H1 (cell line): ENCODE measurements at regions not wholly inside any gene's neighbourhood (a gene's known extent, or its start where the extent isn't known, plus 50 kb on each side); places are given as distances from the start of the nearest gene placed in this dataset.
"Not testable (repeated sequence)": the region's sequence is repeated elsewhere in the genome, so short reads cannot be mapped to it uniquely, and the experiment has no call there.

Experiments used
- CTCF ChIA-PET: fragments of 300-600 bp; sonication (Branson Sonifier 250); formaldehyde crosslinking; loops from one replicate; lab custom pipeline; 2021; ENCODE audit not compliant: partially characterized antibody; lab: Charles Lee
- POLR2A ChIA-PET: fragments of 300-600 bp; sonication (Branson Sonifier 250); formaldehyde crosslinking; loops from one replicate; lab custom pipeline; 2021; ENCODE audit warnings: inconsistent platforms; ENCODE audit not compliant: partially characterized antibody; lab: Charles Lee
- DNase-seq, 2 experiments: peaks; one replicate each; pipeline versions ENCODE4 v3.0.0 to v3.0.0-alpha.2; 2010 to 2022; ENCODE audit warnings: low spot score in 2 of 2, low read depth in 1 of 2, mixed read lengths in 1 of 2
- FAIRE-seq: peaks from 2 replicates; lab custom pipeline; 2011; peaks lifted over from hg19 to GRCh38; lab: Jason Lieb, UNC
- H2AFZ ChIP-seq: 2 replicates; pipeline ENCODE4 v1.8.1; 2012; ENCODE audit warnings: low read length, inconsistent platforms
- H2AK5ac ChIP-seq: 2 replicates; pipeline ENCODE4 v1.6.1; 2013; ENCODE audit warnings: low read depth, low read length
- H2BK120ac ChIP-seq: replicated peaks from 2 replicates; pipeline ENCODE3; 2013; ENCODE audit warnings: low read depth, low read length, inconsistent platforms
- H2BK12ac ChIP-seq: 2 replicates; pipeline ENCODE4 v1.6.1; 2013; ENCODE audit warnings: low read depth, low read length
- H2BK15ac ChIP-seq: 2 replicates; pipeline ENCODE4 v1.6.1; 2013; ENCODE audit warnings: low read length
- H2BK20ac ChIP-seq: 2 replicates; pipeline ENCODE4 v1.6.1; 2013; ENCODE audit warnings: low read length
- H2BK5ac ChIP-seq: 2 replicates; pipeline ENCODE4 v1.6.1; 2013; ENCODE audit warnings: low read depth, low read length
- H3K14ac ChIP-seq: 2 replicates; pipeline ENCODE4 v1.6.1; 2013; ENCODE audit warnings: inconsistent platforms; ENCODE audit not compliant: insufficient read length
- H3K18ac ChIP-seq: 2 replicates; pipeline ENCODE4 v1.6.1; 2013; ENCODE audit warnings: low read length; ENCODE audit errors: extremely low read depth
- H3K23ac ChIP-seq: 2 replicates; pipeline ENCODE4 v1.6.1; 2013; ENCODE audit warnings: inconsistent platforms; ENCODE audit not compliant: insufficient read length
- H3K23me2 ChIP-seq: 2 replicates; pipeline ENCODE4 v1.6.1; 2013; ENCODE audit warnings: low read depth, low read length
- H3K27ac ChIP-seq: 2 replicates; pipeline ENCODE4 v1.6.1; 2011; ENCODE audit warnings: low read depth, low read length, inconsistent platforms
- H3K27me3 ChIP-seq, 4 experiments: replicated peaks in 1 of 4; 1 replicate in 1 of 4; 2 replicates in 3 of 4; pipeline versions ENCODE4 v1.6.1 to v1.8.1; 2011 to 2013; ENCODE audit warnings: low read length in 3 of 4, mild to moderate bottlenecking in 3 of 4, inconsistent platforms in 2 of 4, mixed read lengths in 2 of 4, moderate library complexity in 1 of 4; ENCODE audit not compliant: control insufficient read depth in 3 of 4, insufficient read depth in 3 of 4; ENCODE audit errors: extremely low read depth in 1 of 4
- H3K36me3 ChIP-seq, 4 experiments: 2 replicates each; pipeline versions ENCODE4 v1.6.1 to v1.8.1; 2011 to 2013; ENCODE audit warnings: mild to moderate bottlenecking in 4 of 4, low read length in 3 of 4, moderate library complexity in 2 of 4, control low read depth in 1 of 4, inconsistent platforms in 1 of 4; ENCODE audit not compliant: insufficient read depth in 4 of 4, control insufficient read depth in 2 of 4
- H3K4ac ChIP-seq: replicated peaks from 2 replicates; pipeline ENCODE3; 2013; ENCODE audit warnings: low read length, low read depth, mixed read lengths, inconsistent platforms; ENCODE audit not compliant: insufficient read length
- H3K4me1 ChIP-seq, 4 experiments: replicated peaks in 1 of 4; 1 replicate in 1 of 4; 2 replicates in 3 of 4; pipeline versions ENCODE4 v1.6.1 to v1.8.1; 2011 to 2013; ENCODE audit warnings: low read length in 3 of 4, inconsistent platforms in 2 of 4, mixed read lengths in 1 of 4; ENCODE audit not compliant: insufficient read depth in 4 of 4, control insufficient read depth in 3 of 4
- H3K4me2 ChIP-seq, 2 experiments: 2 replicates each; pipeline versions ENCODE4 v1.6.1 to v1.8.1; 2011 to 2013; ENCODE audit warnings: low read depth in 2 of 2, low read length in 2 of 2, control low read depth in 1 of 2, inconsistent platforms in 1 of 2, mild to moderate bottlenecking in 1 of 2; ENCODE audit not compliant: insufficient read depth in 1 of 2
- H3K4me3 ChIP-seq, 4 experiments: fragments of 200-600, 300-600 bp in 1 of 4; sonication (generic), shearing (Covaris generic), sonication (Bioruptor Twin) in 1 of 4; 2 replicates each; pipeline versions ENCODE4 v1.5.1 to v1.8.1; 2011 to 2016; ENCODE audit warnings: low read length in 4 of 4, low read depth in 3 of 4, control low read depth in 2 of 4, inconsistent platforms in 2 of 4, mild to moderate bottlenecking in 2 of 4, mixed read lengths in 1 of 4, moderate library complexity in 1 of 4; ENCODE audit not compliant: insufficient read depth in 2 of 4; ENCODE audit errors: extremely low read depth in 1 of 4
- H3K56ac ChIP-seq: replicated peaks from 2 replicates; pipeline ENCODE3; 2013; ENCODE audit warnings: low read depth, mild to moderate bottlenecking, mixed read lengths, low read length, inconsistent platforms; ENCODE audit not compliant: insufficient read length
- H3K79me1 ChIP-seq: 2 replicates; pipeline ENCODE4 v1.6.1; 2013; ENCODE audit warnings: low read depth, low read length, control low read depth
- H3K79me2 ChIP-seq, 2 experiments: 2 replicates each; pipeline versions ENCODE4 v1.6.1 to v1.8.1; 2012 to 2013; ENCODE audit warnings: low read length in 2 of 2, mild to moderate bottlenecking in 2 of 2, inconsistent platforms in 1 of 2; ENCODE audit not compliant: insufficient read depth in 2 of 2, control insufficient read depth in 1 of 2
- H3K9ac ChIP-seq, 4 experiments: replicated peaks in 1 of 4; 1 replicate in 1 of 4; 2 replicates in 3 of 4; pipeline versions ENCODE4 v1.6.1 to v1.8.1; 2011 to 2013; ENCODE audit warnings: low read depth in 3 of 4, low read length in 3 of 4, control low read depth in 2 of 4, mild to moderate bottlenecking in 2 of 4, moderate library complexity in 2 of 4, inconsistent platforms in 1 of 4; ENCODE audit errors: extremely low read depth in 1 of 4
- H3K9me3 ChIP-seq, 2 experiments: 2 replicates each; pipeline versions ENCODE4 v1.6.1 to v1.8.1; 2012 to 2013; ENCODE audit warnings: mild to moderate bottlenecking in 2 of 2, moderate library complexity in 2 of 2, control low read depth in 1 of 2, inconsistent platforms in 1 of 2, low read depth in 1 of 2, low read length in 1 of 2, mixed read lengths in 1 of 2; ENCODE audit not compliant: insufficient read depth in 2 of 2
- H4K20me1 ChIP-seq, 2 experiments: replicated peaks in 1 of 2; 2 replicates each; pipeline versions ENCODE3 to v1.8.1; 2011 to 2013; ENCODE audit warnings: inconsistent platforms in 2 of 2, low read length in 2 of 2, mild to moderate bottlenecking in 1 of 2; ENCODE audit not compliant: insufficient read depth in 2 of 2, control insufficient read depth in 1 of 2
- H4K5ac ChIP-seq: 2 replicates; pipeline ENCODE4 v1.6.1; 2013; ENCODE audit warnings: low read length, low read depth, mixed read lengths, inconsistent platforms; ENCODE audit not compliant: insufficient read length
- H4K8ac ChIP-seq: 2 replicates; pipeline ENCODE4 v1.8.0; 2013; ENCODE audit warnings: mild to moderate bottlenecking, moderate library complexity, low read length, inconsistent platforms; ENCODE audit not compliant: insufficient read depth; ENCODE audit errors: extremely low read depth
- H4K91ac ChIP-seq: replicated peaks from 2 replicates; pipeline ENCODE3; 2013; ENCODE audit warnings: low read length, mixed read lengths, inconsistent platforms; ENCODE audit not compliant: insufficient read length
- WGBS, 2 experiments: shearing (Covaris generic) in 1 of 2; methylation state at CpG; one replicate each; pipeline versions ENCODE4 v1.1.6 to v1.1.7; 2013 to 2015; ENCODE audit warnings: low lambda C conversion rate in 2 of 2, mixed read lengths in 2 of 2, inconsistent platforms in 1 of 2, low coverage in 1 of 2, missing lambda C conversion rate in 1 of 2; ENCODE audit not compliant: insufficient replicate concordance in 2 of 2, insufficient coverage in 1 of 2, insufficient read length in 1 of 2; ENCODE audit errors: extremely low coverage in 1 of 2, missing lambda C conversion rate in 1 of 2; 5-methylcytosine and 5-hydroxymethylcytosine counted together

- H3K4ac ChIP-seq, H4K5ac ChIP-seq, H3K56ac ChIP-seq, H2BK5ac ChIP-seq, H3K4me2 ChIP-seq, H2AK5ac ChIP-seq, H3K79me2 ChIP-seq, H3K14ac ChIP-seq, H2BK20ac ChIP-seq, H3K4me3 ChIP-seq, H3K23me2 ChIP-seq, H3K4me1 ChIP-seq, H3K36me3 ChIP-seq, H3K27ac ChIP-seq, H4K91ac ChIP-seq, H3K27me3 ChIP-seq, H2BK12ac ChIP-seq, H3K9me3 ChIP-seq, H2BK15ac ChIP-seq, DNase-seq, FAIRE-seq, H3K23ac ChIP-seq, H3K9ac ChIP-seq, H3K18ac ChIP-seq, H4K8ac ChIP-seq, H4K20me1 ChIP-seq, H3K79me1 ChIP-seq, H2BK120ac ChIP-seq, H2AFZ ChIP-seq, POLR2A ChIA-PET: not testable (repeated sequence)
- CTCF ChIA-PET, result interaction anchor here (1.0 to 1.1 kb wide), 2 partner anchors 14 to 119 kb away, joined by 3 read pairs; no protein-coding TSS in a partner anchor
- 92% methylated on average over 4 of the region's 4 CpGs; no CpG with 5 or more reads in 1 of the 2 experiments for WGBS, 2 experiments
Observed at GRCh38 chr17:63287006-63287405, 159.1 kb downstream of the CYB561 start.
